ENCODE measurements at regions not wholly inside any gene's neighbourhood (a gene's known extent, or its start where the extent isn't known, plus 50 kb on each side); places are given as distances from the start of the nearest gene placed in this dataset.
A peak's percentile ranks its signal among the peaks of the same experiment; 100 is the strongest.

- Mint-ChIP-seq H3K4me1 (ENCODE audit: low read depth) (no peaks in the 10 kb centered on the region), H3K27me3 (no peaks in the 10 kb centered on the region), H3K4me3 (no peak overlapping the region), H3K9me3 (peaks cover 3% of the 10 kb centered on the region), H3K36me3 (ENCODE audit: low read depth) (no peaks in the 10 kb centered on the region), H3K27ac (no peak overlapping the region)
- no peak overlapping the region for H3K4me3 ChIP-seq (ENCODE audit: low read length)
- intact Hi-C loops (cut with DNase I, micrococcal nuclease): no loop called here
- DNase-seq: peak in 1 of 14 experiments; percentile 5
- H3K9me3 ChIP-seq (ENCODE audit: control insufficient read depth in 1 of 2, insufficient read depth in 1 of 2, low read length in 2 of 2): peaks cover 0 to 16% of the 10 kb centered on the region in 2 experiments
- ChIA-PET CTCF (interaction anchor here (0.7 kb wide), 1 partner anchor 799 kb away, joined by 3 read pairs; no protein-coding TSS in a partner anchor), POLR2A (no interaction called here)
- no peak for ATAC-seq (ENCODE audit: poor library complexity)
- H3K36me3 ChIP-seq (ENCODE audit: insufficient read depth, low read length): no peaks in the 10 kb centered on the region
- H3K27me3 ChIP-seq (ENCODE audit: control insufficient read depth in 1 of 2, insufficient read depth in 2 of 2, low read length in 2 of 2): no peaks in the 10 kb centered on the region
- no peaks in the 10 kb centered on the region for H3K4me1 ChIP-seq (ENCODE audit: insufficient read depth, low read length)
- H3K27ac ChIP-seq (ENCODE audit: low read depth in 1 of 2, low read length in 2 of 2): no peak overlapping the region
- no peak for TF ChIP-seq CTCF (IDR thresholded peaks at IDR 0.05)
These were observed 354.1 kb downstream of the GRIA2 start for GRCh38 chr4:157574606-157575005.

- Mint-ChIP-seq H3K27ac (no peak overlapping the region), H3K27me3 (no peaks in the 10 kb centered on the region), H3K4me3 (no peak overlapping the region), H3K36me3 (ENCODE audit: low read depth) (no peaks in the 10 kb centered on the region), H3K9me3 (peaks cover 5% of the 10 kb centered on the region), H3K4me1 (ENCODE audit: low read depth) (no peaks in the 10 kb centered on the region)
- Histone ChIP-seq H3K27me3 (ENCODE audit: control insufficient read depth in 1 of 2, insufficient read depth in 2 of 2, low read length in 2 of 2) (no peaks in the 10 kb centered on the region), H3K36me3 (ENCODE audit: insufficient read depth, low read length) (no peaks in the 10 kb centered on the region), H3K4me1 (ENCODE audit: insufficient read depth, low read length) (no peaks in the 10 kb centered on the region), H3K9me3 (ENCODE audit: control insufficient read depth in 1 of 2, insufficient read depth in 1 of 2, low read length in 2 of 2) (peaks cover 0 to 16% of the 10 kb centered on the region in 2 experiments), H3K27ac (ENCODE audit: low read depth in 1 of 2, low read length in 2 of 2) (no peak overlapping the region), H3K4me3 (ENCODE audit: low read length) (no peak overlapping the region)
- intact Hi-C loops (cut with DNase I, micrococcal nuclease): no loop called here
- DNase-seq (no peak), ATAC-seq (ENCODE audit: poor library complexity) (no peak)
- ChIA-PET POLR2A (no interaction called here), CTCF (no interaction called here)
- TF ChIP-seq CTCF (IDR thresholded peaks at IDR 0.05): no peak
These were observed 352.4 kb downstream of the GRIA2 start for GRCh38 chr4:157572951-157573350.

- DNase-seq (no peak), ATAC-seq (ENCODE audit: poor library complexity) (no peak)
- no peak overlapping the region for H3K4me3 Mint-ChIP-seq
- H3K36me3 ChIP-seq (ENCODE audit: insufficient read depth, low read length): no peaks in the 10 kb centered on the region
- no peak overlapping the region for H3K27ac Mint-ChIP-seq
- no peaks in the 10 kb centered on the region for H3K4me1 ChIP-seq (ENCODE audit: insufficient read depth, low read length)
- peaks cover 2% of the 10 kb centered on the region for H3K9me3 Mint-ChIP-seq
- peaks cover 0 to 16% of the 10 kb centered on the region in 2 experiments for H3K9me3 ChIP-seq (ENCODE audit: control insufficient read depth in 1 of 2, insufficient read depth in 1 of 2, low read length in 2 of 2)
- no peaks in the 10 kb centered on the region for H3K27me3 ChIP-seq (ENCODE audit: control insufficient read depth in 1 of 2, insufficient read depth in 2 of 2, low read length in 2 of 2)
- H3K4me1 Mint-ChIP-seq (ENCODE audit: low read depth): no peaks in the 10 kb centered on the region
- ChIA-PET POLR2A (no interaction called here), CTCF (no interaction called here)
- no peak overlapping the region for H3K27ac ChIP-seq (ENCODE audit: low read depth in 1 of 2, low read length in 2 of 2)
- H3K27me3 Mint-ChIP-seq: no peaks in the 10 kb centered on the region
- H3K36me3 Mint-ChIP-seq (ENCODE audit: low read depth): no peaks in the 10 kb centered on the region
- no peak overlapping the region for H3K4me3 ChIP-seq (ENCODE audit: low read length)
- TF ChIP-seq CTCF (IDR thresholded peaks at IDR 0.05): no peak
- intact Hi-C loops (cut with DNase I, micrococcal nuclease): no loop called here
These were observed 351.8 kb downstream of the GRIA2 start for GRCh38 chr4:157572284-157572683.
